BJ (cell line): ENCODE measurements at regions not wholly inside any gene's neighbourhood (a gene's known extent, or its start where the extent isn't known, plus 50 kb on each side); places are given as distances from the start of the nearest gene placed in this dataset.
A peak's percentile ranks its signal among the peaks of the same experiment; 100 is the strongest.

Experiments
- CTCF ChIA-PET: fragments of 350-600 bp; formaldehyde crosslinking; extraction: SDS; loops from one replicate; lab custom pipeline; 2021; ENCODE audit warnings: antibody characterized with exemption, inconsistent platforms; lab: Yijun Ruan, JAX
- POLR2A ChIA-PET: fragments of 300-600 bp; sonication (Branson Sonifier 250); formaldehyde crosslinking; extraction: SDS; loops from one replicate; lab custom pipeline; 2021; ENCODE audit warnings: antibody characterized with exemption; lab: Charles Lee
- DNase-seq: peaks from one replicate; pipeline ENCODE4 v3.0.0-alpha.2; 2011; ENCODE audit warnings: low read depth
- H3K27me3 ChIP-seq: 2 replicates; pipeline ENCODE4 v1.6.0; 2011; ENCODE audit warnings: low read length; ENCODE audit not compliant: control insufficient read depth, insufficient read depth
- H3K36me3 ChIP-seq: 2 replicates; pipeline ENCODE4 v1.5.1; 2011; ENCODE audit warnings: low read length; ENCODE audit not compliant: control insufficient read depth, insufficient read depth
- H3K4me3 ChIP-seq: 2 replicates; pipeline ENCODE4 v1.5.1; 2011; ENCODE audit warnings: low read depth, mild to moderate bottlenecking, control low read depth, low read length
- CTCF ChIP-seq: IDR thresholded peaks from 2 replicates; pipeline ENCODE4 v1.5.1; 2011; ENCODE audit warnings: low read depth, mild to moderate bottlenecking, control low read depth, inconsistent platforms, low read length, moderate library complexity; ENCODE audit not compliant: insufficient read depth

- Histone ChIP-seq H3K4me3 (no peak overlapping the region), H3K36me3 (no peaks in the 10 kb centered on the region), H3K27me3 (no peaks in the 10 kb centered on the region)
- TF ChIP-seq CTCF, result no peak
- ChIA-PET CTCF (no interaction called here), POLR2A (no interaction called here)
- peak; percentile 22 for DNase-seq
Measured at GRCh38 chr6:126546541-126547120, 206.7 kb downstream of the CENPW start.

- no peak overlapping the region for H3K4me3 ChIP-seq
- no peak for TF ChIP-seq CTCF
- POLR2A ChIA-PET, result no interaction called here
- CTCF ChIA-PET, result interaction anchor here (0.8 kb wide), 1 partner anchor 19 kb away, joined by 4 read pairs; no protein-coding TSS in a partner anchor
- no peaks in the 10 kb centered on the region for H3K27me3 ChIP-seq
- DNase-seq, result no peak
- H3K36me3 ChIP-seq, result no peaks in the 10 kb centered on the region
Measured at GRCh38 chr6:126548300-126548699, 208.4 kb downstream of the CENPW start.

GRCh38 chr6:126550323-126550722 lies 210.4 kb downstream of the CENPW start:
- POLR2A ChIA-PET, result interaction anchor here (0.6 kb wide), 1 partner anchor 49 kb away, joined by 5 read pairs; no protein-coding TSS in a partner anchor

GRCh38 chr6:126551832-126552231 lies 211.9 kb downstream of the CENPW start:
- no peak for TF ChIP-seq CTCF
- CTCF ChIA-PET, result interaction anchor here (0.6 kb wide), 1 partner anchor 1099 kb away, joined by 3 read pairs; no protein-coding TSS in a partner anchor
- no peak for DNase-seq
- Histone ChIP-seq H3K27me3 (no peaks in the 10 kb centered on the region), H3K4me3 (no peak overlapping the region), H3K36me3 (no peaks in the 10 kb centered on the region)
- POLR2A ChIA-PET, result no interaction called here

More at GRCh38 chr6:126550323-126550722, 210.4 kb downstream of the CENPW start:
- Histone ChIP-seq H3K27me3 (no peaks in the 10 kb centered on the region), H3K36me3 (no peaks in the 10 kb centered on the region), H3K4me3 (no peak overlapping the region)
- no peak for TF ChIP-seq CTCF
- DNase-seq, result no peak
- CTCF ChIA-PET, result interaction anchor here (0.6 kb wide), 1 partner anchor 37 kb away, joined by 3 read pairs; no protein-coding TSS in a partner anchor

GRCh38 chr6:126553854-126554253 lies 213.9 kb downstream of the CENPW start:
- DNase-seq, result no peak
- H3K27me3 ChIP-seq, result no peaks in the 10 kb centered on the region
- H3K4me3 ChIP-seq, result no peak overlapping the region
- H3K36me3 ChIP-seq, result no peaks in the 10 kb centered on the region
- ChIA-PET CTCF (no interaction called here), POLR2A (no interaction called here)
- no peak for TF ChIP-seq CTCF
